GM23248 (cell line): ENCODE measurements at regions not wholly inside any gene's neighbourhood (a gene's known extent, or its start where the extent isn't known, plus 50 kb on each side); places are given as distances from the start of the nearest gene placed in this dataset.

Experiments
- EZH2 ChIP-seq: fragments of 200-600 bp; sonication (generic); IDR thresholded peaks from 2 replicates; pipeline ENCODE4 v1.6.1; 2018; ENCODE audit warnings: antibody characterized with exemption, mild to moderate bottlenecking; ENCODE audit not compliant: insufficient read depth, poor library complexity, severe bottlenecking
- EZH2phosphoT487 ChIP-seq: fragments of 200-600 bp; sonication (generic); IDR thresholded peaks from 2 replicates; pipeline ENCODE4 v1.6.1; 2018; ENCODE audit warnings: antibody characterized with exemption, moderate library complexity, mild to moderate bottlenecking, low read depth; ENCODE audit not compliant: insufficient read depth

GRCh38 chr12:17028348-17028747 is 422.4 kb upstream of the LMO3 start:
- no peak for TF ChIP-seq EZH2
- TF ChIP-seq EZH2phosphoT487: no peak
